GM12865 (cell line): ENCODE measurements at regions not wholly inside any gene's neighbourhood (a gene's known extent, or its start where the extent isn't known, plus 50 kb on each side); places are given as distances from the start of the nearest gene placed in this dataset.

ENCODE experiments used
- DNase-seq: peaks from one replicate; pipeline ENCODE4 v3.0.0; 2010; ENCODE audit warnings: low read depth
- H3K4me3 ChIP-seq: 2 replicates; pipeline ENCODE4 v1.5.1; 2011; ENCODE audit warnings: mild to moderate bottlenecking, low read depth, low read length, control low read depth
- CTCF ChIP-seq: IDR thresholded peaks from 2 replicates; pipeline ENCODE4 v1.5.1; 2011; ENCODE audit warnings: low read length, control low read depth, low read depth, inconsistent platforms; ENCODE audit not compliant: insufficient read depth; ENCODE audit errors: missing control alignments

GRCh38 chr9:87081503-87081902, 134.2 kb upstream of the GAS1 start:
- no peak overlapping the region for H3K4me3 ChIP-seq
- TF ChIP-seq CTCF, result no peak

DNA sequence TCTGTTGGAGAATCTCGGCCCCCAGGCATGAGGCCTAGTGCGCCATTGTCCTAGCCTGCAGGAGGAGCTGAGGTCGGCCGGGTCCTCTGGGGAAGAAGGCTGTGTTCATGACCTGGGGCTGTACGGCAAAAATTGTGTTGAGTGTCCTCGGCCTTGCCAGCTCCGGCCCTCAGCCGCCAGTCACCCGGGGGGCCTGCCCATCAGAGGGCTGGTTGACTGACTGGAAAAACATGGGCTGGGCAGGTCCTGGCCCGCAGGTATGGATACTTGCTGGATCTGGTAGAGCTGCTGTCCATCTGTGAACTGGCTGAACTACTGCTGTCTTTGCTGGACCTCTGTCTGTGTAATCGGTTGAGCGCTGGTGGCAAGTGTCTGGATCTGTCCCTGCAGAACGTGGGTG, 136.7 kb upstream of the GAS1 start:
- no peak for DNase-seq
- TF ChIP-seq CTCF, result no peak
- H3K4me3 ChIP-seq, result no peak overlapping the region

More at GRCh38 chr9:87081503-87081902, 134.2 kb upstream of the GAS1 start:
- no peak for DNase-seq

- H3K4me3 ChIP-seq, result no peak overlapping the region
These were observed 137.1 kb upstream of the GAS1 start for GRCh38 chr9:87084407-87084806.

GRCh38 chr9:87085073-87085472, 137.8 kb upstream of the GAS1 start:
- no peak for TF ChIP-seq CTCF

More at GRCh38 chr9:87084407-87084806, 137.1 kb upstream of the GAS1 start:
- TF ChIP-seq CTCF, result no peak
- DNase-seq, result no peak

GRCh38 chr9:87085521-87085920, 138.2 kb upstream of the GAS1 start:
- TF ChIP-seq CTCF, result no peak
- no peak for DNase-seq
- no peak overlapping the region for H3K4me3 ChIP-seq

More at GRCh38 chr9:87085073-87085472, 137.8 kb upstream of the GAS1 start:
- no peak for DNase-seq
- no peak overlapping the region for H3K4me3 ChIP-seq

- H3K4me3 ChIP-seq, result no peak overlapping the region
- no peak for DNase-seq
- no peak for TF ChIP-seq CTCF
These were observed 139.0 kb upstream of the GAS1 start for GRCh38 chr9:87086221-87086818.

DNA sequence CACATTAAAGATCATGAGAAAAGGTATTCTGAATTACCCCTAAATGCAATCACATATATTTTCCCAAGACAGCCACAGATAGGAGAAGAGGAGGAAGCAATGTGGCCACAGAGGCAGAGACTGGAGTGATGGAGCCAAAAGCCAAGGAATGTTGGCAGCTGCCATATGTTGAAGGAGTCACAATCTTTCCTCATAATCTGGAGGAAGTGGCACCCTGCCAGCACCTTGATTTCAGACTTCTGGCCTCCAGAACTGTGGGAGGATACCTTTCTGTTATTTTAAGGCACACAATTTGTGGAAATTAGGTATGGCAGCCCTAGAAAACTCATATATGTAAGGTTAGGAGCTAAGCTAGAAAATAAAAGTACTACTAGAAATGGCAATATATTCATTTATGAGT, 139.9 kb upstream of the GAS1 start:
- TF ChIP-seq CTCF, result no peak
- DNase-seq, result no peak
- no peak overlapping the region for H3K4me3 ChIP-seq
